ENCODE measurements at regions not wholly inside any gene's neighbourhood (a gene's known extent, or its start where the extent isn't known, plus 50 kb on each side); places are given as distances from the start of the nearest gene placed in this dataset.

DNA sequence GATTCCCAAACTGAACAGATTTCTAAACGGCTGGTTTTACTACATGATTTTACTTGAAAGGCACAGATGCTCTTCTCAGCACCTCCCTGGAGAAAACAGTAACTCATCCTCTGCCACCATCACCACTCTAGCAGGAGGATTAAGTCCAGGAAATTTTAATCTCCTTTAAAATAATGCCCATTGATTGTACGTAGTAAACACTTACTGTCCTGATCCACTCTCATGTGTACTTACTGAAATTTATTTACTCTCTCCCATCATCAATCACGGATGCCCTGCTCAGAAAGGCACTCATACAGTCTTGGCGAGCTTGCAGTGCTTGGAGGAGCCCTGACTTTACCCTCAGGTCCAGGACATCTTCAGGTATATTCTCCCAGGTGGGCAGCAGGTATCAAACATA lies 239.8 kb upstream of the EGLN3 start:
- POLR2A ChIA-PET = no interaction called here
- H2AFZ ChIP-seq (ENCODE audit: low read depth, low read length) = no peak overlapping the region
- dilution Hi-C loops (cut with MboI; ENCODE audit: extremely low pct_ligation_motif_present, low sequenced_read_pairs) = no loop called here
- no peaks in the 10 kb centered on the region for H3K79me2 ChIP-seq (ENCODE audit: control insufficient read depth, insufficient read depth, low read length)
- CTCF ChIA-PET = no interaction called here
- H3K4me3 ChIP-seq (replicated peaks in 1 of 3; ENCODE audit: insufficient read depth in 1 of 3, low read depth in 1 of 3, low read length in 3 of 3) = no peak overlapping the region
- no peak overlapping the region for H3K4me2 ChIP-seq (ENCODE audit: insufficient read depth, low read length)
- H3K36me3 ChIP-seq (ENCODE audit: control insufficient read depth in 2 of 2, extremely low read depth in 1 of 2, insufficient read depth in 2 of 2, low read length in 2 of 2) = no peaks in the 10 kb centered on the region
- H3K27me3 ChIP-seq (ENCODE audit: control insufficient read depth in 2 of 2, insufficient read depth in 2 of 2, low read length in 2 of 2) = no peaks in the 10 kb centered on the region
- no peak overlapping the region for H3K27ac ChIP-seq (ENCODE audit: insufficient read depth, low read depth, low read length)
- BruUV-seq (replicated peaks) = no TSS peak
- FAIRE-seq (no peak), DNase-seq (ENCODE audit: low read depth, low spot score) (no peak)
- intact Hi-C loops (cut with micrococcal nuclease) = no loop called here
- no peaks in the 10 kb centered on the region for H3K9me1 ChIP-seq (replicated peaks; ENCODE audit: control insufficient read depth, extremely low read depth, insufficient read depth, low read length)
- no peaks in the 10 kb centered on the region for H4K20me1 ChIP-seq (replicated peaks; ENCODE audit: control insufficient read depth, extremely low read depth, insufficient read depth, low read length)
- H3K9me3 ChIP-seq (replicated peaks; ENCODE audit: control insufficient read depth, insufficient read depth, low read length) = no peaks in the 10 kb centered on the region
- H3K9ac ChIP-seq (replicated peaks; ENCODE audit: extremely low read depth, insufficient read depth, low read length) = no peak overlapping the region
- H3K4me1 ChIP-seq (ENCODE audit: control insufficient read depth, extremely low read depth, insufficient read depth, low read length) = no peaks in the 10 kb centered on the region
- TF ChIP-seq GATA2 (IDR thresholded peaks at IDR 0.05; ENCODE audit: insufficient read depth, insufficient read length, low read depth, low read length) = no peak
- TF ChIP-seq JUN (IDR thresholded peaks at IDR 0.05; ENCODE audit: borderline replicate concordance, insufficient read depth, insufficient read length, low read depth) = no peak
- no peak for TF ChIP-seq POLR2A (IDR thresholded peaks at IDR 0.05; ENCODE audit: low read depth, low read length)
- no peak for TF ChIP-seq POLR2AphosphoS5 (IDR thresholded peaks at IDR 0.05; ENCODE audit: insufficient read depth, low read depth, low read length)
- TF ChIP-seq, protein P1, sequence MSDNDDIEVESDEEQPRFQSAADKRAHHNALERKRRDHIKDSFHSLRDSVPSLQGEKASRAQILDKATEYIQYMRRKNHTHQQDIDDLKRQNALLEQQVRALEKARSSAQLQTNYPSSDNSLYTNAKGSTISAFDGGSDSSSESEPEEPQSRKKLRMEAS (IDR thresholded peaks at IDR 0.05; ENCODE audit: insufficient read depth, insufficient read length) = no peak
- no peak for TF ChIP-seq FOS (IDR thresholded peaks at IDR 0.05; ENCODE audit: borderline replicate concordance, insufficient read depth, low read length)
- TF ChIP-seq EZH2 (IDR thresholded peaks at IDR 0.05; ENCODE audit: borderline replicate concordance, low read depth, low read length, severe bottlenecking) = no peak
- TF ChIP-seq MYC (IDR thresholded peaks at IDR 0.05; ENCODE audit: low read depth, low read length) = no peak
- TF ChIP-seq, protein P2, sequence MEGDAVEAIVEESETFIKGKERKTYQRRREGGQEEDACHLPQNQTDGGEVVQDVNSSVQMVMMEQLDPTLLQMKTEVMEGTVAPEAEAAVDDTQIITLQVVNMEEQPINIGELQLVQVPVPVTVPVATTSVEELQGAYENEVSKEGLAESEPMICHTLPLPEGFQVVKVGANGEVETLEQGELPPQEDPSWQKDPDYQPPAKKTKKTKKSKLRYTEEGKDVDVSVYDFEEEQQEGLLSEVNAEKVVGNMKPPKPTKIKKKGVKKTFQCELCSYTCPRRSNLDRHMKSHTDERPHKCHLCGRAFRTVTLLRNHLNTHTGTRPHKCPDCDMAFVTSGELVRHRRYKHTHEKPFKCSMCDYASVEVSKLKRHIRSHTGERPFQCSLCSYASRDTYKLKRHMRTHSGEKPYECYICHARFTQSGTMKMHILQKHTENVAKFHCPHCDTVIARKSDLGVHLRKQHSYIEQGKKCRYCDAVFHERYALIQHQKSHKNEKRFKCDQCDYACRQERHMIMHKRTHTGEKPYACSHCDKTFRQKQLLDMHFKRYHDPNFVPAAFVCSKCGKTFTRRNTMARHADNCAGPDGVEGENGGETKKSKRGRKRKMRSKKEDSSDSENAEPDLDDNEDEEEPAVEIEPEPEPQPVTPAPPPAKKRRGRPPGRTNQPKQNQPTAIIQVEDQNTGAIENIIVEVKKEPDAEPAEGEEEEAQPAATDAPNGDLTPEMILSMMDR (IDR thresholded peaks at IDR 0.05; ENCODE audit: extremely low read depth in 1 of 2, insufficient read depth in 1 of 2, low read depth in 1 of 2, low read length in 2 of 2) = no peak

Data from endothelial cell of umbilical vein (primary cell).